RKO (cell line): ENCODE measurements at regions not wholly inside any gene's neighbourhood (a gene's known extent, or its start where the extent isn't known, plus 50 kb on each side); places are given as distances from the start of the nearest gene placed in this dataset.
"Not testable (repeated sequence)": the region's sequence is repeated elsewhere in the genome, so short reads cannot be mapped to it uniquely, and the experiment has no call there.

ENCODE experiments used
- DNase-seq: peaks from one replicate; pipeline ENCODE4 v3.0.0-alpha.2; 2016; ENCODE audit warnings: low spot score

- no peak for DNase-seq
Measured at GRCh38 chr2:65914244-65914786, 481.9 kb upstream of the SPRED2 start.

DNA sequence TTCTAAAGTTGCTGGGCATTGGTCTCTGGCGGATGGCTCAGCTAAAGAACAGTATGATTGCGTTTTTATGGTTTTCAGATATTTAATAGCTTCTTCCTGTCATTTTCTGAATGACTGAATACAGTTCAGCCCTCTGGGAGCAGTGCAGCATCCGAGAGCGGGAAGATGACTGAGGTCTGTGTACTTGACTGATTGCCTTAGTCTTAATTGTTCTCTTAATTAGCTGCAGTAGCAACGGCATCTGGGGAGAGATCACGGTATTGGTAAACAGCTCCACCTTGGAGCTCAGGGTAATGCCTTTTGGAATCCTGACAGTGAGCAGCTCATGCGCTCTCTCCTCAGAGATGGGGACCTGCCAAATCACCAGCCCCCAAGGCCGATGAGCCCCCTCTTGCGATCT, 481.4 kb upstream of the SPRED2 start:
- DNase-seq, result no peak

GRCh38 chr2:65901756-65902155, 469.4 kb upstream of the SPRED2 start:
- no peak for DNase-seq

- no peak for DNase-seq
Measured at GRCh38 chr2:65896446-65896845, 464.0 kb upstream of the SPRED2 start.

- not testable (repeated sequence) for DNase-seq
Measured at GRCh38 chr2:65890131-65890530, 457.7 kb upstream of the SPRED2 start.

GRCh38 chr2:65885266-65885665, 452.9 kb upstream of the SPRED2 start:
- DNase-seq, result no peak

GRCh38 chr2:65881592-65881991, 449.2 kb upstream of the SPRED2 start:
- no peak for DNase-seq

DNA sequence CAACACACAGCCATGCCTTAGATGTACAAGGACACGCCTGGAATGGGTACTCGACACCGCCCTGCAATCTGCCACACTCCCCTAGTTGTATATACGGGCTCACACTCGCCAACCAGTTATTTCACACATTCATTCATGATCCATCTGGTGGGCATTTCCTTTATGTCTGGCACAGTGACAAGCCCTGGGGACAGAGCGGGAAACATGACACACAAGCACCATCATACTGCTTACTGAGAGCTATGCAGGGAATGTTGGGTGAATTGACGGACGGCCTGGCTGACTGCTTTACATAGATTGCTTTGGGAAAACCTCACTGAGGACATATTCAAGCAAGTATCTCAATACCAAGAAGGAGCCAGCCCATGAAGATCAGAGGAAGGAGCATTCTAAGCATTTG, 448.0 kb upstream of the SPRED2 start:
- DNase-seq, result no peak

DNA sequence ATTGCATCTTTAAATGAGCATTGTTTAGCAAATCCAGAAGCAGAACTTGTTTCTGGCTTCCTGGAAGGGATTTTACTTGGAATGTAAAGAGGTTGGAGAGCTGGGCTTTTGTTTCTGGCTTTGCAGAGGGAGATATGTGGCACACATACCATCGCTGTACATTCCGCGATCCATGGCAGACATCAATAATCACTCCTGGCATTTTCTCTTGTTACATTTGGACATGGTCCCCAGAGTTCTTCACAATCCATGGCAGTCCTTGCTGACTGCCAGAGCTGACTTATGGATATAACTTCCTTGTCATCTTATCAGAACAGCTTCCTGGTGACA, 445.6 kb upstream of the SPRED2 start:
- DNase-seq, result no peak

- no peak for DNase-seq
Measured at GRCh38 chr2:65877331-65878010, 445.1 kb upstream of the SPRED2 start.

GRCh38 chr2:65876114-65876513, 443.7 kb upstream of the SPRED2 start:
- DNase-seq, result no peak

- no peak for DNase-seq
Measured at GRCh38 chr2:65870826-65871225, 438.4 kb upstream of the SPRED2 start.

- no peak for DNase-seq
Measured at GRCh38 chr2:65869296-65869695, 436.9 kb upstream of the SPRED2 start.

DNA sequence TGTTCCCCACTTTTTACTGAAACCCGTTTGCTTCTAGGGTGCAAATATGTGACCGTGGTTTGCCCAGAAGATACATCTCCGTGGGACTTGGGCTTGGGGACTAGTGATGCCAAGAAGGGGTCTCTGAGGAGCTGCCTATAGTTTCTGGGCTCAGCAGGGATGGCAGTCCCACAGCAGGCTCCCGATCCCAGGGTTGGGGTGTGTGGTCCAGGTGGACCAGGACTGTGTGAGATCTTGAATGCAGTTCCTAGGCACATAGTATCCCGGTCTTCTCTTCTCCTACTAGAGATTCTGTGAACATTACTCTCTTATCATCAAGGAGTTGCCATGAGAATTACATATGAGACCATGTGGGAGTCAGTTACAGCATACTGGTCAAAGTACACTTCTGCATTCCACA, 435.8 kb upstream of the SPRED2 start:
- no peak for DNase-seq

DNA sequence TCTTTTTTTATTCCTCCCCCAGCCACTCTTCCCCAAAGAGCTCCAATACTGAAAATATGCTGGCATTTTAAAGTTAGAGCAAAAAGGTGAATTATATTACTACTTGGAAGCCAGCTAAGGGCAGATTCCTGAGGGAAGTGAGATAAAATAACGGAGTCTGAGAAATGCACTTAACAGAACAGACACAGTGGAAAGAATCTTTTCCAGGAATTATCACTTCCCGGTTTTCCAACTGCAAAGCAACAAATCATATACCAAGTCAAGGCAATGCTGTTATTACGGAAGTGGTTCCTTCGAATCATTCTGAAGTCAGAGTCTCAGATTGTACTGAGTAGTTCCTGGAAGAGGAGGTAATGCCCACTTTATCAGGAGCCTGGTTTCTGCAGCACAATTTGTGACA, 435.0 kb upstream of the SPRED2 start:
- no peak for DNase-seq

DNA sequence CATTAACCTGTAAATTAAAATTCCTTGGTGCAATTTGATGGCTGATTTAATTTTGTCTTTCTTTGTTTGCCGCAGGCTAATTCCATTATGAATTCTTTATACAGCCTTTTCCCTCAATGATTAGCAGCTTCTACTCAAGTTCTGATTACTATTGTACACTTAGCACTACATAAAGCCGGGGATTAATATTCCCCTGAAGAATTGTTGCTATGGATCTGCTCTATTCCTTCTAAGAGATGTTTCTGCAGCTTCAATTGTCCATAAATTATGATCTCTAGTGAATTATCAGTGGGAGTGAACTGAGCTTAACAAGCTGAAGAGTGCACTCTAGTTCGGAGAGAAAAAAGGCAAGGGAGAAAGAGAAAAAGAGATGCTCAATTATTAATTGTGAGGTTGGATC, 433.7 kb upstream of the SPRED2 start:
- DNase-seq, result no peak

DNA sequence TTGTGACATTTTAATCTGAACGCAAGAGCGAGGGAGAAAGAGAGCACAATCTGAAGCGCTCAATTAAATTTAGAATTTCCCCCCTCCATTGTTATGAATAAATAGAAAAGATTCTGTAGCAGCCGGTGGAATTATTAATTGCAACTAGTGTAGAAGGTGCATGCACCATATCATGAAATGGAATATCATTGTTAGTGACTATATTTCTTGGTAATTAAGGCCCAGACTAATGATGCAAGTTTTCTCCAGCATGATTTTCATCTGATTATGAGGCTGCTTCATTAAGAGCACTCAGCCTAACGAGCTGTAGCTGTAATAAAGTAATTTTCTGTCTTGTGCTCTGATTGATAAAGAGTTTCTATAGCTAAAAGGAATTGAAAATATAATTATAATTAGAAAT, 432.2 kb upstream of the SPRED2 start:
- no peak for DNase-seq

DNA sequence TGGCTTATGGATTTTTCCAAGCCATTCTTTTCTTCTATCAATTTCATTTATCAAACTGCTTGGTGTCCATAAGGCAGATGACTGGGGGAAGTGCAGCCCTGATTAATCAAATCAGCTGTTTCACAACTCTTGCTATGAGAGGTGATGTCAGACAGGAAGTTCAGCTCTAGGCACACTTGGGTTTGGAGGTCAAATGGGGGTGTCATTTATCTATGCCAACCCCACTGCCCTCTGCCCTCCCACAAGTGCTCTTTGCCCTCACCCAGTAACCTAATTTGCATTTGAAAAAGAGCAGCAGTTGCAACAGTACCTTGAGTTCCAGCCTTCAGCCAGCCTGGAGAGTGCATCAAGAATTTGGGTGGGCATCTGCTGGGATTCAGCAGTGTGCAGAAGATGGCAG, 431.3 kb upstream of the SPRED2 start:
- no peak for DNase-seq

DNA sequence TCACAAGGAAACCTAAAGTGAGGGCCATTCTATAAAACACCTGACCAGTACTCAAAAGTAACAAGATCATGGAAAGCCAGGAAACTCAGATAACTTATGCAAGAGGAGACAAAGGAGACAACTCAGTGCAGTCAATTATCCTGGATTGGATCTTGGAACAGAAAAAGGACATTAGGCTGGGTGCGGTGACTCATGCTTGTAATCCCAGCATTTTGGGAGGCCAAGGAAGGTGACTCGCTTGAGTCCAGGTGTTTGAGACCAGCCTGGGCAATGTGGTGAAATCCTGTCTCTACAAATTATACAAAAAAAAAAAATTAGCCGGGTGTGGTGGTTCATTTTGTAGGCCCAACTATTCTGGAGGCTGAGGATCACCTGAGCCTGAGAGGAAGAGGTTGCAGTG, 424.5 kb upstream of the SPRED2 start:
- no peak for DNase-seq

- DNase-seq, result no peak
Measured at GRCh38 chr2:65856423-65856822, 424.0 kb upstream of the SPRED2 start.

GRCh38 chr2:65850695-65851094, 418.3 kb upstream of the SPRED2 start:
- DNase-seq, result no peak

- DNase-seq, result no peak
Measured at GRCh38 chr2:65846989-65847678, 414.7 kb upstream of the SPRED2 start.

DNA sequence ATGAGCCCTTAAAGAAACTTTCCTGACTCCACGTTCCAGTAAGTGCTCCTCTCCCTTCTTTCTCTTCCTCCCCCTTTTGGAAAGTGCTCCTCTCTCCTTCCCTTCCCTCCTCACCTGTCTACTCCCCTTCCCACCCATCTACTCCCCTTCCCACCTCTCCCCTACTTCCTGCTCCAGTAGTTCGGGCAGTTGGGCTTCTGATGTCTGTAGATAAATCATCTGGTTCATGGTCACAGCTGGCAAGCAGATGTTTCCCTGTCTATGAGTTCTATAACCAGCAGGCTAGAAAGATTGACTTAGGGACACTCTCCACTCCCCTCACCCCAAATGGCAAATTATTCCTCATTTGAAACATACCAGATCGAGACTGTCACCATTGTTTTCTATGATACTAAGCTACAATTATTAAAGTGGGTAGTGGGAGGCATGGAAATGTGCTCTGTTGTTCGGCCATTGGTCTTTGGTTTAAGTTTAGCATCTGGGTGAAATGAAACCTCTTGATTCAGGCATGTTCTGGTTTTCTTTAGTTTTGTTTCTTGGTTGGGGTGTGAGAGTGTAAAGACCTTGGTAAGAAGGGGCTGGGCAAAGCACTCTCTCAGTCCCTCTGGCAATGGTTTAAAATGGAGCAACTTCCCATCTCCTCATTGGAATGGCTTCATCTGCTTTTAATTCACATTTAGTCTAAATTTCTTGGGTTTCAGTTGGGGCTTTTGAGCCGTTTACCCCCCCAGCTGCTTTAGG, 413.2 kb upstream of the SPRED2 start:
- DNase-seq, result no peak
